ENCODE measurements at regions not wholly inside any gene's neighbourhood (a gene's known extent, or its start where the extent isn't known, plus 50 kb on each side); places are given as distances from the start of the nearest gene placed in this dataset.
A peak's percentile ranks its signal among the peaks of the same experiment; 100 is the strongest.

- no peak for DNase-seq
Observed at GRCh38 chr17:14762736-14763479, 462.0 kb downstream of the HS3ST3B1 start.

- peak; percentile 36 for DNase-seq
Observed at GRCh38 chr17:14760719-14761411, 460.0 kb downstream of the HS3ST3B1 start.

- no peak for DNase-seq
Observed at GRCh38 chr17:14760212-14760611, 459.3 kb downstream of the HS3ST3B1 start.

- DNase-seq: no peak
Observed at GRCh38 chr17:14759325-14759724, 458.4 kb downstream of the HS3ST3B1 start.

GRCh38 chr17:14756479-14756878 is 455.6 kb downstream of the HS3ST3B1 start:
- DNase-seq: no peak

- DNase-seq: no peak
Observed at GRCh38 chr17:14755002-14755401, 454.1 kb downstream of the HS3ST3B1 start.

GRCh38 chr17:14753383-14753782 is 452.5 kb downstream of the HS3ST3B1 start:
- DNase-seq: no peak

GRCh38 chr17:14752011-14752410 is 451.1 kb downstream of the HS3ST3B1 start:
- no peak for DNase-seq

- DNase-seq: no peak
Observed at GRCh38 chr17:14750866-14751265, 450.0 kb downstream of the HS3ST3B1 start.

GRCh38 chr17:14749269-14749668 is 448.4 kb downstream of the HS3ST3B1 start:
- DNase-seq: no peak

- DNase-seq: no peak
Observed at GRCh38 chr17:14748036-14748710, 447.3 kb downstream of the HS3ST3B1 start.

GRCh38 chr17:14747603-14747950 is 446.7 kb downstream of the HS3ST3B1 start:
- DNase-seq: no peak

GRCh38 chr17:14746822-14747602 is 446.1 kb downstream of the HS3ST3B1 start:
- no peak for DNase-seq

GRCh38 chr17:14745541-14745940 is 444.7 kb downstream of the HS3ST3B1 start:
- DNase-seq: no peak

- no peak for DNase-seq
Observed at GRCh38 chr17:14744761-14745473, 444.0 kb downstream of the HS3ST3B1 start.

GRCh38 chr17:14741491-14741890 is 440.6 kb downstream of the HS3ST3B1 start:
- DNase-seq: no peak

- no peak for DNase-seq
Observed at GRCh38 chr17:14739656-14740431, 439.0 kb downstream of the HS3ST3B1 start.

- no peak for DNase-seq
Observed at GRCh38 chr17:14738652-14738988, 437.7 kb downstream of the HS3ST3B1 start.

GRCh38 chr17:14737984-14738651 is 437.2 kb downstream of the HS3ST3B1 start:
- no peak for DNase-seq

GRCh38 chr17:14736631-14737030 is 435.8 kb downstream of the HS3ST3B1 start:
- no peak for DNase-seq
